ENCODE measurements at regions not wholly inside any gene's neighbourhood (a gene's known extent, or its start where the extent isn't known, plus 50 kb on each side); places are given as distances from the start of the nearest gene placed in this dataset.

- TF ChIP-seq, protein P1, sequence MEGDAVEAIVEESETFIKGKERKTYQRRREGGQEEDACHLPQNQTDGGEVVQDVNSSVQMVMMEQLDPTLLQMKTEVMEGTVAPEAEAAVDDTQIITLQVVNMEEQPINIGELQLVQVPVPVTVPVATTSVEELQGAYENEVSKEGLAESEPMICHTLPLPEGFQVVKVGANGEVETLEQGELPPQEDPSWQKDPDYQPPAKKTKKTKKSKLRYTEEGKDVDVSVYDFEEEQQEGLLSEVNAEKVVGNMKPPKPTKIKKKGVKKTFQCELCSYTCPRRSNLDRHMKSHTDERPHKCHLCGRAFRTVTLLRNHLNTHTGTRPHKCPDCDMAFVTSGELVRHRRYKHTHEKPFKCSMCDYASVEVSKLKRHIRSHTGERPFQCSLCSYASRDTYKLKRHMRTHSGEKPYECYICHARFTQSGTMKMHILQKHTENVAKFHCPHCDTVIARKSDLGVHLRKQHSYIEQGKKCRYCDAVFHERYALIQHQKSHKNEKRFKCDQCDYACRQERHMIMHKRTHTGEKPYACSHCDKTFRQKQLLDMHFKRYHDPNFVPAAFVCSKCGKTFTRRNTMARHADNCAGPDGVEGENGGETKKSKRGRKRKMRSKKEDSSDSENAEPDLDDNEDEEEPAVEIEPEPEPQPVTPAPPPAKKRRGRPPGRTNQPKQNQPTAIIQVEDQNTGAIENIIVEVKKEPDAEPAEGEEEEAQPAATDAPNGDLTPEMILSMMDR (IDR thresholded peaks at IDR 0.05), result no peak
- TF ChIP-seq POLR2AphosphoS5 (IDR thresholded peaks at IDR 0.05), result no peak
- no peak for TF ChIP-seq POLR2A (IDR thresholded peaks at IDR 0.05)
These were observed 307.8 kb downstream of the EPHA4 start for GRCh38 chr2:221264318-221264717.

Measured in breast epithelium (tissue), 3 donors.